ENCODE measurements at regions not wholly inside any gene's neighbourhood (a gene's known extent, or its start where the extent isn't known, plus 50 kb on each side); places are given as distances from the start of the nearest gene placed in this dataset.
A peak's percentile ranks its signal among the peaks of the same experiment; 100 is the strongest.

GRCh38 chr6:104603108-104603745 is 256.5 kb downstream of the HACE1 start (continued):
- no peak for TF ChIP-seq CTCF (IDR thresholded peaks at IDR 0.05; ENCODE audit: low read depth, low read length, missing input control)
- no peak for TF ChIP-seq GABPA (IDR thresholded peaks at IDR 0.05 in 1 of 2, conservative IDR thresholded peaks at IDR 0.05 in 1 of 2)
- TF ChIP-seq JUND (IDR thresholded peaks at IDR 0.05) = no peak

GRCh38 chr6:104601721-104602120 is 258.0 kb downstream of the HACE1 start:
- H3K27me3 ChIP-seq (ENCODE audit: control insufficient read depth in 4 of 4, insufficient read depth in 4 of 4, low read length in 3 of 4) = no peaks in the 10 kb centered on the region
- TF ChIP-seq YY1 (IDR thresholded peaks at IDR 0.05) (peak; percentile 31), ZBTB33 (IDR thresholded peaks at IDR 0.05) (no peak), JUND (IDR thresholded peaks at IDR 0.05) (no peak), ATF3 (IDR thresholded peaks at IDR 0.05) (no peak), RAD21 (IDR thresholded peaks at IDR 0.05) (no peak)
- no peak for DNase-seq (ENCODE audit: low spot score)
- H3K9me3 ChIP-seq (ENCODE audit: control insufficient read depth in 4 of 4, low read length in 3 of 4) = no peaks in the 10 kb centered on the region
- H3K4me3 ChIP-seq (ENCODE audit: low read depth in 1 of 3, low read length in 3 of 3) = no peak overlapping the region
- H3K4me1 ChIP-seq (ENCODE audit: control insufficient read depth in 4 of 4, insufficient read depth in 4 of 4, low read length in 3 of 4) = no peaks in the 10 kb centered on the region
- 28% methylated on average over 3 of the region's 3 CpGs for WGBS
- H3K9ac ChIP-seq (ENCODE audit: low read depth in 1 of 2, low read length in 2 of 2) = no peak overlapping the region
- no peaks in the 10 kb centered on the region for H3K36me3 ChIP-seq (ENCODE audit: control insufficient read depth in 4 of 4, insufficient read depth in 3 of 4, low read depth in 1 of 4, low read length in 3 of 4)
- H3K27ac ChIP-seq (ENCODE audit: low read depth in 1 of 2, low read length in 2 of 2) = no peak overlapping the region

- 60% methylated on average over 6 of the region's 6 CpGs for WGBS
- H3K9ac ChIP-seq (ENCODE audit: low read depth in 1 of 2, low read length in 2 of 2) = no peak overlapping the region
- no peak for DNase-seq (ENCODE audit: low spot score)
- TF ChIP-seq HNF4G (IDR thresholded peaks at IDR 0.05) (no peak), HNF4A (conservative IDR thresholded peaks at IDR 0.05) (no peak), REST (IDR thresholded peaks at IDR 0.05) (no peak)
- no peaks in the 10 kb centered on the region for H3K36me3 ChIP-seq (ENCODE audit: control insufficient read depth in 4 of 4, insufficient read depth in 3 of 4, low read depth in 1 of 4, low read length in 3 of 4)
- H3K4me3 ChIP-seq (ENCODE audit: low read depth in 1 of 3, low read length in 3 of 3) = no peak overlapping the region
- no peaks in the 10 kb centered on the region for H3K4me1 ChIP-seq (ENCODE audit: control insufficient read depth in 4 of 4, insufficient read depth in 4 of 4, low read length in 3 of 4)
- no peaks in the 10 kb centered on the region for H3K27me3 ChIP-seq (ENCODE audit: control insufficient read depth in 4 of 4, insufficient read depth in 4 of 4, low read length in 3 of 4)
- no peak overlapping the region for H3K27ac ChIP-seq (ENCODE audit: low read depth in 1 of 2, low read length in 2 of 2)
- no peaks in the 10 kb centered on the region for H3K9me3 ChIP-seq (ENCODE audit: control insufficient read depth in 4 of 4, low read length in 3 of 4)
Observed at GRCh38 chr6:104601131-104601651, 258.5 kb downstream of the HACE1 start.

Measured in liver (tissue), 8 donors.